IMR-90 (cell line): ENCODE measurements at regions not wholly inside any gene's neighbourhood (a gene's known extent, or its start where the extent isn't known, plus 50 kb on each side); places are given as distances from the start of the nearest gene placed in this dataset.

ENCODE experiments used
- ATAC-seq: fragments of 200-7000 bp; cut with Tn5 transposase; 2 replicates; pipeline ENCODE4 v1.9.1; 2020; ENCODE audit warnings: low read depth, mild to moderate bottlenecking, moderate library complexity
- BruUV-seq: library from RNA; stranded (reverse); fragments of 400-500 nt; replicated peaks from 2 replicates; lab custom pipeline; 2021; lab: Mats Ljungman, UMichigan
- CTCF ChIA-PET: fragments of 300-600 bp; formaldehyde crosslinking; extraction: SDS; loops from one replicate; lab custom pipeline; 2021; ENCODE audit warnings: antibody characterized with exemption; lab: Yijun Ruan, JAX
- POLR2A ChIA-PET: fragments of 300-600 bp; sonication (Branson Sonifier 250); formaldehyde crosslinking; loops from one replicate; lab custom pipeline; 2022; ENCODE audit warnings: antibody characterized with exemption; ENCODE audit not compliant: unreplicated experiment; lab: Charles Lee
- DNase-seq: peaks from one replicate; pipeline ENCODE4 v3.0.0; 2013
- H2AFZ ChIP-seq: replicated peaks from 2 replicates; pipeline ENCODE3; 2013; ENCODE audit warnings: low read length, mild to moderate bottlenecking; ENCODE audit not compliant: poor library complexity
- H2AK5ac ChIP-seq: 2 replicates; pipeline ENCODE4 v1.6.1; 2013; ENCODE audit warnings: low read depth, low read length, inconsistent platforms
- H2AK9ac ChIP-seq: replicated peaks from 2 replicates; pipeline ENCODE3; 2013; ENCODE audit warnings: mild to moderate bottlenecking, low read depth, low read length, moderate library complexity; ENCODE audit not compliant: poor library complexity
- H2BK120ac ChIP-seq: 2 replicates; pipeline ENCODE4 v1.6.1; 2013; ENCODE audit warnings: low read depth, low read length, inconsistent platforms
- H2BK15ac ChIP-seq: 3 replicates; pipeline ENCODE4 v1.6.1; 2013; ENCODE audit warnings: low read depth, low read length, inconsistent platforms
- H2BK20ac ChIP-seq: 2 replicates; pipeline ENCODE4 v1.6.1; 2013; ENCODE audit warnings: low read depth, mild to moderate bottlenecking, inconsistent platforms, low read length, moderate library complexity
- H2BK5ac ChIP-seq: 2 replicates; pipeline ENCODE4 v1.6.1; 2013; ENCODE audit warnings: mild to moderate bottlenecking, low read depth, low read length, inconsistent platforms; ENCODE audit not compliant: poor library complexity, severe bottlenecking
- H3K14ac ChIP-seq: replicated peaks from 2 replicates; pipeline ENCODE4 v1.6.1; 2013; ENCODE audit warnings: low read depth, low read length, inconsistent platforms
- H3K18ac ChIP-seq: 2 replicates; pipeline ENCODE4 v1.6.1; 2013; ENCODE audit warnings: low read depth, low read length, control low read depth
- H3K23ac ChIP-seq: 2 replicates; pipeline ENCODE4 v1.6.1; 2013; ENCODE audit warnings: low read depth, low read length, inconsistent platforms
- H3K27ac ChIP-seq: 2 replicates; pipeline ENCODE4 v1.5.1; 2013; ENCODE audit warnings: mild to moderate bottlenecking, control low read depth, low read length; ENCODE audit not compliant: insufficient read depth
- H3K27me3 ChIP-seq: 2 replicates; pipeline ENCODE4 v1.6.1; 2013; ENCODE audit warnings: low read length; ENCODE audit not compliant: control insufficient read depth, insufficient read depth
- H3K36me3 ChIP-seq: 2 replicates; pipeline ENCODE4 v1.6.1; 2013; ENCODE audit warnings: low read length, mixed read lengths; ENCODE audit not compliant: control insufficient read depth, insufficient read depth
- H3K4ac ChIP-seq: 2 replicates; pipeline ENCODE4 v1.6.1; 2013; ENCODE audit warnings: low read depth, low read length, inconsistent platforms
- H3K4me1 ChIP-seq: 2 replicates; pipeline ENCODE4 v1.6.1; 2013; ENCODE audit warnings: low read length, mixed read lengths; ENCODE audit not compliant: control insufficient read depth, insufficient read depth
- H3K4me2 ChIP-seq: 2 replicates; pipeline ENCODE4 v1.6.1; 2013; ENCODE audit warnings: low read depth, mild to moderate bottlenecking, control low read depth, low read length, moderate library complexity
- H3K4me3 ChIP-seq: 2 replicates; pipeline ENCODE4 v1.5.1; 2013; ENCODE audit warnings: low read depth, mild to moderate bottlenecking, control low read depth, low read length, moderate library complexity; ENCODE audit not compliant: insufficient read depth
- H3K56ac ChIP-seq: 2 replicates; pipeline ENCODE4 v1.6.1; 2013; ENCODE audit warnings: low read length, inconsistent platforms; ENCODE audit not compliant: insufficient read depth; ENCODE audit errors: extremely low read depth
- H3K79me1 ChIP-seq, 2 experiments: 2 replicates each; pipeline ENCODE4 v1.6.1; 2013; ENCODE audit warnings: low read length in 2 of 2, inconsistent platforms in 1 of 2, low read depth in 1 of 2
- H3K9ac ChIP-seq: 2 replicates; pipeline ENCODE4 v1.6.1; 2013; ENCODE audit warnings: low read depth, low read length, control low read depth
- H3K9me1 ChIP-seq: 2 replicates; pipeline ENCODE4 v1.6.1; 2013; ENCODE audit warnings: low read length, inconsistent platforms; ENCODE audit not compliant: insufficient read depth
- H3K9me3 ChIP-seq: 2 replicates; pipeline ENCODE4 v1.6.1; 2013; ENCODE audit warnings: low read length; ENCODE audit not compliant: control insufficient read depth, insufficient read depth
- H4K20me1 ChIP-seq: 2 replicates; pipeline ENCODE4 v1.6.1; 2013; ENCODE audit warnings: low read length, inconsistent platforms; ENCODE audit not compliant: insufficient read depth
- H4K5ac ChIP-seq: 2 replicates; pipeline ENCODE4 v1.6.1; 2013; ENCODE audit warnings: mild to moderate bottlenecking, low read depth, low read length, control low read depth
- H4K8ac ChIP-seq, 2 experiments: 2 replicates each; pipeline ENCODE4 v1.6.1; 2013; ENCODE audit warnings: low read depth in 2 of 2, low read length in 2 of 2, control low read depth in 1 of 2, inconsistent platforms in 1 of 2
- H4K91ac ChIP-seq: 2 replicates; pipeline ENCODE4 v1.6.1; 2013; ENCODE audit warnings: low read depth, low read length, inconsistent platforms; ENCODE audit not compliant: insufficient read depth
- BHLHE40 ChIP-seq: fragments of 150-350 bp; IDR thresholded peaks from 2 replicates; pipeline ENCODE4 v1.6.1; 2016; ENCODE audit warnings: mild to moderate bottlenecking, low read depth, low read length
- CEBPB ChIP-seq: IDR thresholded peaks from 2 replicates; pipeline ENCODE4 v1.6.1; 2012; ENCODE audit warnings: low read depth, low read length, improper control_type of control experiment
- CHD1 ChIP-seq: IDR thresholded peaks from 2 replicates; pipeline ENCODE4 v1.6.1; 2012; ENCODE audit warnings: low read depth, low read length, improper control_type of control experiment
- CTCF ChIP-seq: conservative IDR thresholded peaks from 2 replicates; pipeline ENCODE4 v1.5.1; 2012; ENCODE audit warnings: mild to moderate bottlenecking, low read depth, low read length, improper control_type of control experiment
- FOS ChIP-seq: fragments of 150-350 bp; IDR thresholded peaks from 2 replicates; pipeline ENCODE4 v1.6.1; 2016; ENCODE audit warnings: low read depth, low read length
- MAFK ChIP-seq: IDR thresholded peaks from 2 replicates; pipeline ENCODE4 v1.6.1; 2012; ENCODE audit warnings: low read depth, low read length, improper control_type of control experiment
- MAZ ChIP-seq: IDR thresholded peaks from 2 replicates; pipeline ENCODE4 v1.6.1; 2012; ENCODE audit warnings: low read depth, mild to moderate bottlenecking, low read length, improper control_type of control experiment, moderate library complexity, borderline replicate concordance
- MXI1 ChIP-seq: IDR thresholded peaks from 2 replicates; pipeline ENCODE4 v1.6.1; 2012; ENCODE audit warnings: low read depth, mild to moderate bottlenecking, low read length, moderate library complexity, borderline replicate concordance
- NFE2L2 ChIP-seq: fragments of 150-350 bp; IDR thresholded peaks from 2 replicates; pipeline ENCODE4 v1.6.1; 2016; ENCODE audit warnings: low read depth, mild to moderate bottlenecking, low read length
- POLR2A ChIP-seq: IDR thresholded peaks from 2 replicates; pipeline ENCODE4 v1.6.1; 2012; ENCODE audit warnings: mild to moderate bottlenecking, low read depth, low read length
- RAD21 ChIP-seq: IDR thresholded peaks from 2 replicates; pipeline ENCODE4 v1.6.1; 2012; ENCODE audit warnings: low read length, improper control_type of control experiment
- RCOR1 ChIP-seq: IDR thresholded peaks from 2 replicates; pipeline ENCODE4 v1.6.1; 2012; ENCODE audit warnings: mild to moderate bottlenecking, low read length, improper control_type of control experiment; ENCODE audit not compliant: insufficient replicate concordance
- RFX5 ChIP-seq: IDR thresholded peaks from 2 replicates; pipeline ENCODE4 v1.8.0; 2012; ENCODE audit warnings: low read depth, mild to moderate bottlenecking, low read length, moderate library complexity
- SMC3 ChIP-seq: fragments of 150-350 bp; IDR thresholded peaks from 2 replicates; pipeline ENCODE4 v1.6.1; 2016; ENCODE audit warnings: low read depth, mild to moderate bottlenecking, antibody characterized with exemption, low read length, moderate library complexity
- USF2 ChIP-seq: fragments of 150-350 bp; IDR thresholded peaks from 2 replicates; pipeline ENCODE4 v1.6.1; 2017; ENCODE audit warnings: mild to moderate bottlenecking, antibody characterized with exemption, low read length, low read depth
- WGBS, 2 experiments: methylation state at CpG; one replicate each; pipeline versions ENCODE4 v1.1.5 to v1.1.7; 2013; ENCODE audit warnings: missing lambda C conversion rate in 2 of 2; ENCODE audit not compliant: insufficient read length in 1 of 2; ENCODE audit errors: extremely low coverage in 2 of 2; 5-methylcytosine and 5-hydroxymethylcytosine counted together
- dilution Hi-C: fragments of 300-500 bp; cut with HindIII; formaldehyde crosslinking; loops from one replicate; pipeline ENCODE4 v1.14.3; 2018; ENCODE audit warnings: low sequenced_read_pairs; ENCODE audit not compliant: unreplicated experiment
- in situ Hi-C: fragments of 300-500 bp; cut with MboI; formaldehyde crosslinking; loops from 3 replicates; pipeline ENCODE4 v1.14.3; 2019; ENCODE audit warnings: low sequenced_read_pairs, inconsistent platforms, mixed read lengths
- intact Hi-C: fragments of 100-400 bp; cut with micrococcal nuclease; formaldehyde crosslinking; loops from 2 replicates; pipeline ENCODE4 v1.10.0; 2022
- TF ChIP-seq, protein P1 (sequence below): fragments of 150-350 bp; IDR thresholded peaks from 2 replicates; pipeline ENCODE4 v1.6.1; 2016; ENCODE audit warnings: low read depth, mild to moderate bottlenecking, low read length, moderate library complexity, borderline replicate concordance

DNA sequence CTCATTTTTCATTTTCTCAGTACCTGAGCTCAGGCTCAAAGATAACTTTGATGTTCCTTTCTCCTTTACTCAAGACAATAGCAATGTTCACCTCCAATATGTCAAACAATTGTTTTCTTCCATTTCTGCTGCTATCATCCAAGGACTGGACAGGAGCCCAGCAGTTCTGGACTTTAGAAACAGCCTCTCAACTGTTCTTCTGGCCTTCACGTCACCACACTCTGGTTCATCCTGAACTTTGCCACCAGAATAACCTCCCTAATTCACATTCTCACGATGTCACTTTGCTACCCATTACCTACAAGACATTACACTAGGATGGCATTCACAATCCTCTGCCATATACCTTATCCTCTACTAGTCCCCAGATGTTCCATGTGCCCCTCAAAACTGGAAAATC, 60.6 kb upstream of the PLEKHG1 start:
- dilution Hi-C loops = no loop called here

More for the DNA sequence above, 60.6 kb upstream of the PLEKHG1 start:
- no peak overlapping the region for H3K27ac ChIP-seq
- H4K8ac ChIP-seq = no peak overlapping the region
- no peak overlapping the region for H2BK20ac ChIP-seq
- no peak for ATAC-seq
- no peak overlapping the region for H4K5ac ChIP-seq
- H3K23ac ChIP-seq = no peak overlapping the region
- no peak overlapping the region for H3K9ac ChIP-seq
- no peak overlapping the region for H3K14ac ChIP-seq
- H3K4ac ChIP-seq = no peak overlapping the region
- CTCF ChIA-PET = no interaction called here
- no peaks in the 10 kb centered on the region for H3K9me3 ChIP-seq
- H2BK15ac ChIP-seq = no peak overlapping the region
- in situ Hi-C loops (no loop called here), intact Hi-C loops (no loop called here)
- H3K4me3 ChIP-seq = no peak overlapping the region
- no peak overlapping the region for H2AK9ac ChIP-seq
- H4K20me1 ChIP-seq = no peaks in the 10 kb centered on the region
- 38% methylated on average over 2 of the region's 2 CpGs; no CpG with 5 or more reads in 1 of the 2 experiments for WGBS, 2 experiments
- no peak overlapping the region for H3K56ac ChIP-seq
- DNase-seq = no peak
- H3K18ac ChIP-seq = no peak overlapping the region
- TF ChIP-seq MAFK = no peak
- no peak for TF ChIP-seq FOS
- TF ChIP-seq RCOR1 = no peak
- TF ChIP-seq RAD21 = no peak
- TF ChIP-seq, protein P1, sequence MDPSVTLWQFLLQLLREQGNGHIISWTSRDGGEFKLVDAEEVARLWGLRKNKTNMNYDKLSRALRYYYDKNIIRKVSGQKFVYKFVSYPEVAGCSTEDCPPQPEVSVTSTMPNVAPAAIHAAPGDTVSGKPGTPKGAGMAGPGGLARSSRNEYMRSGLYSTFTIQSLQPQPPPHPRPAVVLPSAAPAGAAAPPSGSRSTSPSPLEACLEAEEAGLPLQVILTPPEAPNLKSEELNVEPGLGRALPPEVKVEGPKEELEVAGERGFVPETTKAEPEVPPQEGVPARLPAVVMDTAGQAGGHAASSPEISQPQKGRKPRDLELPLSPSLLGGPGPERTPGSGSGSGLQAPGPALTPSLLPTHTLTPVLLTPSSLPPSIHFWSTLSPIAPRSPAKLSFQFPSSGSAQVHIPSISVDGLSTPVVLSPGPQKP = no peak
- TF ChIP-seq SMC3 = no peak
- TF ChIP-seq POLR2A = no peak
- TF ChIP-seq USF2 = no peak
- no peak for TF ChIP-seq CEBPB
- no peak for TF ChIP-seq RFX5
- no peak for TF ChIP-seq MXI1
- TF ChIP-seq BHLHE40 = no peak
- no peak for TF ChIP-seq CTCF
- no peak for TF ChIP-seq CHD1
- TF ChIP-seq NFE2L2 = no peak
- TF ChIP-seq MAZ = no peak
- no peak overlapping the region for H2BK5ac ChIP-seq
- no TSS peak for BruUV-seq
- no peak overlapping the region for H2AFZ ChIP-seq
- H3K4me1 ChIP-seq = no peaks in the 10 kb centered on the region
- POLR2A ChIA-PET = no interaction called here
- H2BK120ac ChIP-seq = no peak overlapping the region
- H3K36me3 ChIP-seq = no peaks in the 10 kb centered on the region
- no peaks in the 10 kb centered on the region for H3K79me1 ChIP-seq
- peaks cover 1% of the 10 kb centered on the region; the same call in 1 of the 2 replicates for H3K27me3 ChIP-seq
- H3K4me2 ChIP-seq = no peak overlapping the region
- H4K91ac ChIP-seq = no peak overlapping the region
- no peak overlapping the region for H2AK5ac ChIP-seq
- H3K9me1 ChIP-seq = no peaks in the 10 kb centered on the region
